ENCODE measurements at regions not wholly inside any gene's neighbourhood (a gene's known extent, or its start where the extent isn't known, plus 50 kb on each side); places are given as distances from the start of the nearest gene placed in this dataset.

DNA sequence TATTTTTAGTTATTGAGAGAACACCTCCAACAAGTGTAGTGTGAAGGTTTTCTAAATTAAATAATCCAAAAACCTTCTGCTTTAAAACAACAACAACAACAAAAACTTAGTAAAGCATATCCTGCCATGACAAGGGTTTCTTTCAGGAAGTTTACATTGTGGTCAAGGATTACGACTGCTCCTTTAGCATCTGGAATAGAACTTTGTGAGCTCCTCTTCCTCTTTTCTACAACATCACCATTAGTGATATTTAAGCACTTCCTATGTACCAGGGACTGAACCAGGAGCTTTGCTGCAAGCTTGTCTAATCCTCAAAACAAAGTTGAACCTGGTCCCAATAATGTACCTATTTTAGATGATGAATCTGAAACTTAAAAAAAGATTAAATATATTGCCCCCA, 315.4 kb upstream of the KITLG start:
- TF ChIP-seq, protein P1, sequence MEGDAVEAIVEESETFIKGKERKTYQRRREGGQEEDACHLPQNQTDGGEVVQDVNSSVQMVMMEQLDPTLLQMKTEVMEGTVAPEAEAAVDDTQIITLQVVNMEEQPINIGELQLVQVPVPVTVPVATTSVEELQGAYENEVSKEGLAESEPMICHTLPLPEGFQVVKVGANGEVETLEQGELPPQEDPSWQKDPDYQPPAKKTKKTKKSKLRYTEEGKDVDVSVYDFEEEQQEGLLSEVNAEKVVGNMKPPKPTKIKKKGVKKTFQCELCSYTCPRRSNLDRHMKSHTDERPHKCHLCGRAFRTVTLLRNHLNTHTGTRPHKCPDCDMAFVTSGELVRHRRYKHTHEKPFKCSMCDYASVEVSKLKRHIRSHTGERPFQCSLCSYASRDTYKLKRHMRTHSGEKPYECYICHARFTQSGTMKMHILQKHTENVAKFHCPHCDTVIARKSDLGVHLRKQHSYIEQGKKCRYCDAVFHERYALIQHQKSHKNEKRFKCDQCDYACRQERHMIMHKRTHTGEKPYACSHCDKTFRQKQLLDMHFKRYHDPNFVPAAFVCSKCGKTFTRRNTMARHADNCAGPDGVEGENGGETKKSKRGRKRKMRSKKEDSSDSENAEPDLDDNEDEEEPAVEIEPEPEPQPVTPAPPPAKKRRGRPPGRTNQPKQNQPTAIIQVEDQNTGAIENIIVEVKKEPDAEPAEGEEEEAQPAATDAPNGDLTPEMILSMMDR (IDR thresholded peaks at IDR 0.05 in 4 of 5, conservative IDR thresholded peaks at IDR 0.05 in 1 of 5) = no peak
- no peak for TF ChIP-seq POLR2A (IDR thresholded peaks at IDR 0.05)
